HL-60 (cell line): ENCODE measurements at regions not wholly inside any gene's neighbourhood (a gene's known extent, or its start where the extent isn't known, plus 50 kb on each side); places are given as distances from the start of the nearest gene placed in this dataset.

Experiments
- DNase-seq, 2 experiments: peaks; one replicate each; pipeline ENCODE4 v3.0.0-alpha.2; 2010 to 2020; ENCODE audit warnings: low read depth in 1 of 2, low spot score in 1 of 2
- H3K27ac ChIP-seq: fragments of 250-450 bp; sonication (Bioruptor Pico); replicated peaks from 2 replicates; pipeline ENCODE4 v1.5.1; 2020; ENCODE audit warnings: mild to moderate bottlenecking, moderate library complexity
- H3K27me3 ChIP-seq: fragments of 250-450 bp; sonication (Bioruptor Pico); 2 replicates; pipeline ENCODE4 v1.5.1; 2021; ENCODE audit warnings: mild to moderate bottlenecking, moderate library complexity; ENCODE audit not compliant: insufficient read depth, poor library complexity, severe bottlenecking
- H3K4me3 ChIP-seq: replicated peaks from 2 replicates; pipeline ENCODE4 v1.5.1; 2011; ENCODE audit warnings: mild to moderate bottlenecking, control low read depth, low read length; ENCODE audit not compliant: insufficient read depth
- GABPA ChIP-seq: IDR thresholded peaks from 2 replicates; pipeline ENCODE4 v1.6.1; 2012; ENCODE audit warnings: low read depth
- POLR2AphosphoS5 ChIP-seq: IDR thresholded peaks from 2 replicates; pipeline ENCODE4 v1.6.1; 2012; ENCODE audit warnings: low read depth
- SPI1 ChIP-seq: IDR thresholded peaks from 2 replicates; pipeline ENCODE4 v1.6.1; 2012; ENCODE audit warnings: low read depth, mild to moderate bottlenecking, borderline replicate concordance
- TF ChIP-seq, protein P1 (sequence below): IDR thresholded peaks from one replicate; pipeline ENCODE4 v1.5.1; 2011; ENCODE audit warnings: low read length, control low read depth, inconsistent platforms; ENCODE audit not compliant: insufficient read depth
- TF ChIP-seq, protein P2 (sequence below): IDR thresholded peaks from 2 replicates; pipeline ENCODE4 v1.6.1; 2012; ENCODE audit warnings: low read depth; ENCODE audit not compliant: insufficient replicate concordance

DNA sequence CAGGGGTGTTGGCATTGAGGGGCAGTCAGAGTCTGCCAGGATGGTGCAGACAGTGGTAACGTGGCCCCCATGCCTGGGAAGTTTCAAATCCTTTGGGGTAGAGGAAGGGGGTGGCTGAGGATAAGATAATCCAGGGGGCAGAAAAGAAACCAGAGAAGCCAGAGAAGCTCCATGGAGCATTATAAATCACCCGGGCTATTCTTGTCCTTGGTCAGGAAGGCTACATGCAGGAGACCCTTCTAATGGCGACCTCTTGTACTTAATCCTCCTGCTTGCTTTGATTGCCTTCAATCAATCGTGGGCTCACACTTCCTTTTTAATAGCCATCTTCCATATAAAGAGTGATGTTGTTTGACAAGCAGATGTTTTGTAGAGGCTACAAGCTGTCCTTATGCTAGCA lies 131.9 kb downstream of the MAF start:
- Histone ChIP-seq H3K27ac (no peak overlapping the region), H3K4me3 (no peak overlapping the region), H3K27me3 (no peaks in the 10 kb centered on the region)
- TF ChIP-seq, protein P1, sequence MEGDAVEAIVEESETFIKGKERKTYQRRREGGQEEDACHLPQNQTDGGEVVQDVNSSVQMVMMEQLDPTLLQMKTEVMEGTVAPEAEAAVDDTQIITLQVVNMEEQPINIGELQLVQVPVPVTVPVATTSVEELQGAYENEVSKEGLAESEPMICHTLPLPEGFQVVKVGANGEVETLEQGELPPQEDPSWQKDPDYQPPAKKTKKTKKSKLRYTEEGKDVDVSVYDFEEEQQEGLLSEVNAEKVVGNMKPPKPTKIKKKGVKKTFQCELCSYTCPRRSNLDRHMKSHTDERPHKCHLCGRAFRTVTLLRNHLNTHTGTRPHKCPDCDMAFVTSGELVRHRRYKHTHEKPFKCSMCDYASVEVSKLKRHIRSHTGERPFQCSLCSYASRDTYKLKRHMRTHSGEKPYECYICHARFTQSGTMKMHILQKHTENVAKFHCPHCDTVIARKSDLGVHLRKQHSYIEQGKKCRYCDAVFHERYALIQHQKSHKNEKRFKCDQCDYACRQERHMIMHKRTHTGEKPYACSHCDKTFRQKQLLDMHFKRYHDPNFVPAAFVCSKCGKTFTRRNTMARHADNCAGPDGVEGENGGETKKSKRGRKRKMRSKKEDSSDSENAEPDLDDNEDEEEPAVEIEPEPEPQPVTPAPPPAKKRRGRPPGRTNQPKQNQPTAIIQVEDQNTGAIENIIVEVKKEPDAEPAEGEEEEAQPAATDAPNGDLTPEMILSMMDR, result no peak
- TF ChIP-seq SPI1 (no peak), GABPA (no peak), POLR2AphosphoS5 (no peak)
- TF ChIP-seq, protein P2, sequence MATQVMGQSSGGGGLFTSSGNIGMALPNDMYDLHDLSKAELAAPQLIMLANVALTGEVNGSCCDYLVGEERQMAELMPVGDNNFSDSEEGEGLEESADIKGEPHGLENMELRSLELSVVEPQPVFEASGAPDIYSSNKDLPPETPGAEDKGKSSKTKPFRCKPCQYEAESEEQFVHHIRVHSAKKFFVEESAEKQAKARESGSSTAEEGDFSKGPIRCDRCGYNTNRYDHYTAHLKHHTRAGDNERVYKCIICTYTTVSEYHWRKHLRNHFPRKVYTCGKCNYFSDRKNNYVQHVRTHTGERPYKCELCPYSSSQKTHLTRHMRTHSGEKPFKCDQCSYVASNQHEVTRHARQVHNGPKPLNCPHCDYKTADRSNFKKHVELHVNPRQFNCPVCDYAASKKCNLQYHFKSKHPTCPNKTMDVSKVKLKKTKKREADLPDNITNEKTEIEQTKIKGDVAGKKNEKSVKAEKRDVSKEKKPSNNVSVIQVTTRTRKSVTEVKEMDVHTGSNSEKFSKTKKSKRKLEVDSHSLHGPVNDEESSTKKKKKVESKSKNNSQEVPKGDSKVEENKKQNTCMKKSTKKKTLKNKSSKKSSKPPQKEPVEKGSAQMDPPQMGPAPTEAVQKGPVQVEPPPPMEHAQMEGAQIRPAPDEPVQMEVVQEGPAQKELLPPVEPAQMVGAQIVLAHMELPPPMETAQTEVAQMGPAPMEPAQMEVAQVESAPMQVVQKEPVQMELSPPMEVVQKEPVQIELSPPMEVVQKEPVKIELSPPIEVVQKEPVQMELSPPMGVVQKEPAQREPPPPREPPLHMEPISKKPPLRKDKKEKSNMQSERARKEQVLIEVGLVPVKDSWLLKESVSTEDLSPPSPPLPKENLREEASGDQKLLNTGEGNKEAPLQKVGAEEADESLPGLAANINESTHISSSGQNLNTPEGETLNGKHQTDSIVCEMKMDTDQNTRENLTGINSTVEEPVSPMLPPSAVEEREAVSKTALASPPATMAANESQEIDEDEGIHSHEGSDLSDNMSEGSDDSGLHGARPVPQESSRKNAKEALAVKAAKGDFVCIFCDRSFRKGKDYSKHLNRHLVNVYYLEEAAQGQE, result no peak
- no peak for DNase-seq

DNA sequence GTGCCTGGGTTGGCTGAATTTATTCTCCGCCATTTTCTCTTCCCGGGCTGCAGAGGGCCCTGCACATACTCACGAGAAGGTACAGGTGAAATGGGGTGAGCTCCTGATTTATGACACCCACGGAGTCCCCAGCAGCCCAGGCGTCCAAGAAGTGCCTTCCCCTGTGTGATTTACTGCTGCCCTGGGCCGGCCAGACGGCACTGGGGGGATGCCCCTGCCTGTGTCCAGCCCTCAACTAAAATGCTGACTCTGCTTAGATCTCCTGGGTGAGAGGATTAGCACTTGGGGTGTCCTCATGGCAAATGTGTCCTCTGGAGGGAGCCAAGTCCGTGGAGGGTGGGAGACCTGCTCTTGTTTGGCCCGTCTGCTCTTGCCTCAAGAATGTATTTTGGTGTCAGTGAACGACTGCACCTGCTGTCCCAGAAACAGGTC lies 132.4 kb downstream of the MAF start:
- no peak for DNase-seq
- no peak overlapping the region for H3K27ac ChIP-seq
- TF ChIP-seq POLR2AphosphoS5 (no peak), GABPA (no peak), SPI1 (no peak)
- TF ChIP-seq, protein P2, result no peak
- TF ChIP-seq, protein P1, result no peak
- no peak overlapping the region for H3K4me3 ChIP-seq
- H3K27me3 ChIP-seq, result no peaks in the 10 kb centered on the region

DNA sequence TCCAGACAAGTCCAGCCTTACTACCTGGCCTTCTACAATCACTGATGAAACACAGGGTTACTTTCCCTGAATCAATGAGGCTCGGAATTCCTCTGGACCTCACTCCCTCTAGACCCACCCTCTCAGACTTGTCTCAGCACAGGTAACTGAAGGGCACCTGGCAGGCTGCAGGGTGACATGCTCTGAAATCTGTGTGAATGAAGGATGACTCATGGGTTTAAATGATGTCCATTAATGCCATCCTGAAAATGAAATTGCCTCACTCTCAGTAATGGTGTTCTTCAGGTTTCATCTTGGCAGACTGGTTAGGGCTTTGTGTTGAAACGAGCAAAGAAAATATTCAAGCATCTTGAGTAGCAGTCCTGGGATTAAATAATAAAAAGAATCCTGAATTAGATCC lies 134.4 kb downstream of the MAF start:
- DNase-seq, result no peak
- Histone ChIP-seq H3K27ac (no peak overlapping the region), H3K27me3 (no peaks in the 10 kb centered on the region), H3K4me3 (no peak overlapping the region)
- TF ChIP-seq GABPA (no peak), SPI1 (no peak), POLR2AphosphoS5 (no peak)
- TF ChIP-seq, protein P1, result no peak
- TF ChIP-seq, protein P2, result no peak
